A673 (cell line): ENCODE measurements at regions not wholly inside any gene's neighbourhood (a gene's known extent, or its start where the extent isn't known, plus 50 kb on each side); places are given as distances from the start of the nearest gene placed in this dataset.
"Not testable (repeated sequence)": the region's sequence is repeated elsewhere in the genome, so short reads cannot be mapped to it uniquely, and the experiment has no call there.

Experiments used
- BruUV-seq: library from RNA; stranded (reverse); fragments of 400-500 nt; replicated peaks from 2 replicates; lab custom pipeline; 2021; lab: Mats Ljungman, UMichigan
- CTCF ChIA-PET: fragments of 300-600 bp; sonication (Branson Sonifier 250); formaldehyde crosslinking; loops from one replicate; lab custom pipeline; 2022; ENCODE audit warnings: antibody characterized with exemption; lab: Charles Lee
- POLR2A ChIA-PET: fragments of 300-600 bp; sonication (Branson Sonifier 250); formaldehyde crosslinking; loops from one replicate; lab custom pipeline; 2022; ENCODE audit warnings: antibody characterized with exemption; ENCODE audit not compliant: low non-redundant PET; lab: Charles Lee
- DNase-seq: peaks from one replicate; pipeline ENCODE4 v3.0.0-alpha.2; 2015; ENCODE audit warnings: low spot score
- H3K27ac ChIP-seq: fragments of 200-600 bp; sonication (generic); 2 replicates; pipeline ENCODE4 v1.5.1; 2016; ENCODE audit warnings: mixed run types, low read depth, mild to moderate bottlenecking, mixed read lengths, antibody characterized with exemption, low read length; ENCODE audit not compliant: poor library complexity, severe bottlenecking
- H3K27me3 ChIP-seq: fragments of 200-600 bp; sonication (generic); replicated peaks from 2 replicates; pipeline ENCODE4 v1.6.1; 2017; ENCODE audit warnings: mixed run types, low read depth, mild to moderate bottlenecking, mixed read lengths, antibody characterized with exemption, low read length; ENCODE audit not compliant: insufficient read depth, poor library complexity
- H3K36me3 ChIP-seq: fragments of 200-600 bp; sonication (generic); 2 replicates; pipeline ENCODE4 v1.6.1; 2016; ENCODE audit warnings: mixed run types, mild to moderate bottlenecking, mixed read lengths, antibody characterized with exemption, low read length; ENCODE audit not compliant: insufficient read depth, poor library complexity, severe bottlenecking
- H3K4me1 ChIP-seq: fragments of 200-600 bp; sonication (generic); 2 replicates; pipeline ENCODE4 v1.6.1; 2017; ENCODE audit warnings: mixed run types, mild to moderate bottlenecking, mixed read lengths, antibody characterized with exemption, low read length; ENCODE audit not compliant: insufficient read depth, poor library complexity, severe bottlenecking
- H3K4me3 ChIP-seq: fragments of 200-600 bp; sonication (generic); 2 replicates; pipeline ENCODE4 v1.5.1; 2016; ENCODE audit warnings: low read depth, mixed run types, mild to moderate bottlenecking, mixed read lengths, low read length; ENCODE audit not compliant: poor library complexity, severe bottlenecking
- H3K9me3 ChIP-seq: fragments of 200-600 bp; sonication (generic); 2 replicates; pipeline ENCODE4 v1.6.1; 2016; ENCODE audit warnings: mixed run types, low read depth, mild to moderate bottlenecking, mixed read lengths, antibody characterized with exemption, low read length; ENCODE audit not compliant: poor library complexity, severe bottlenecking
- intact Hi-C: fragments of 100-400 bp; cut with micrococcal nuclease; formaldehyde crosslinking; loops from one replicate; pipeline ENCODE4 v1.10.0; 2022; ENCODE audit not compliant: unreplicated experiment

GRCh38 chr15:22180611-22181010, 100.3 kb downstream of the OR4M2 start:
- CTCF ChIA-PET = not testable (repeated sequence)

GRCh38 chr15:22184678-22185077, 104.4 kb downstream of the OR4M2 start:
- POLR2A ChIA-PET, BruUV-seq, DNase-seq, H3K36me3 ChIP-seq, H3K4me3 ChIP-seq, H3K27me3 ChIP-seq, CTCF ChIA-PET, H3K9me3 ChIP-seq, H3K27ac ChIP-seq, intact Hi-C loops, H3K4me1 ChIP-seq: not testable (repeated sequence)

More at GRCh38 chr15:22180611-22181010, 100.3 kb downstream of the OR4M2 start:
- DNase-seq, POLR2A ChIA-PET, intact Hi-C loops, H3K36me3 ChIP-seq, H3K4me1 ChIP-seq, H3K4me3 ChIP-seq, H3K27ac ChIP-seq, H3K9me3 ChIP-seq, BruUV-seq, H3K27me3 ChIP-seq: not testable (repeated sequence)

- intact Hi-C loops, H3K27me3 ChIP-seq, BruUV-seq, POLR2A ChIA-PET, H3K9me3 ChIP-seq, CTCF ChIA-PET, H3K36me3 ChIP-seq, DNase-seq, H3K27ac ChIP-seq, H3K4me3 ChIP-seq, H3K4me1 ChIP-seq: not testable (repeated sequence)
These were observed 106.7 kb downstream of the OR4M2 start for GRCh38 chr15:22186846-22187532.

- H3K36me3 ChIP-seq, POLR2A ChIA-PET, CTCF ChIA-PET, intact Hi-C loops, H3K4me3 ChIP-seq, BruUV-seq, H3K27me3 ChIP-seq, H3K4me1 ChIP-seq, DNase-seq, H3K9me3 ChIP-seq, H3K27ac ChIP-seq: not testable (repeated sequence)
These were observed 111.5 kb downstream of the OR4M2 start for GRCh38 chr15:22191818-22192217.

GRCh38 chr15:22194739-22195617, 114.7 kb downstream of the OR4M2 start:
- CTCF ChIA-PET, H3K27me3 ChIP-seq, H3K4me1 ChIP-seq, H3K9me3 ChIP-seq, H3K36me3 ChIP-seq, H3K27ac ChIP-seq, DNase-seq, POLR2A ChIA-PET, intact Hi-C loops, H3K4me3 ChIP-seq, BruUV-seq: not testable (repeated sequence)

- H3K36me3 ChIP-seq, H3K27me3 ChIP-seq, H3K4me3 ChIP-seq, H3K9me3 ChIP-seq, CTCF ChIA-PET, BruUV-seq, POLR2A ChIA-PET, H3K4me1 ChIP-seq, DNase-seq, H3K27ac ChIP-seq, intact Hi-C loops: not testable (repeated sequence)
These were observed 116.1 kb downstream of the OR4M2 start for GRCh38 chr15:22196423-22196822.

GRCh38 chr15:22200417-22200816, 120.1 kb downstream of the OR4M2 start:
- intact Hi-C loops, H3K4me1 ChIP-seq, H3K36me3 ChIP-seq, DNase-seq, H3K27ac ChIP-seq, H3K4me3 ChIP-seq, H3K27me3 ChIP-seq, BruUV-seq, POLR2A ChIA-PET, H3K9me3 ChIP-seq, CTCF ChIA-PET: not testable (repeated sequence)
